ENCODE measurements at regions not wholly inside any gene's neighbourhood (a gene's known extent, or its start where the extent isn't known, plus 50 kb on each side); places are given as distances from the start of the nearest gene placed in this dataset.

DNA sequence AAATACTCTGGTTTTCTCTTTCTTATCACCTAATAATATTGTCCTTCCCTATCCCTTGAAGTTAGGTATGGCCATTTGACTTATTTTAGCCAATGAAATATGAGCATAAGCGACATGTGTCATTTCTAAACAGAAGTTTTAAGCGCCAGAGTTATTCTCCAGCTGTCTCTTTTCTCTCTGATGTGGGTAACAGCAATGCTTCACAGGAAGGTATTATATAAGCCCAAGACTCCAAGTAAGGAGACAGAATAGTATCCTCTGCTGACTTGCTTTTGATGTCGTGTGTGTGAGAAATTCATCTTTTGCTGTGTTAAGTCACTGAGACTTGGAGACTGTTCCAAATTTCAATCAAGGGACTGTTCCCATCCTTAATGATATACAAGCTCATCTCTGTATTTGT, 224.6 kb upstream of the NECTIN3 start (continued):
- TF ChIP-seq, protein P1, sequence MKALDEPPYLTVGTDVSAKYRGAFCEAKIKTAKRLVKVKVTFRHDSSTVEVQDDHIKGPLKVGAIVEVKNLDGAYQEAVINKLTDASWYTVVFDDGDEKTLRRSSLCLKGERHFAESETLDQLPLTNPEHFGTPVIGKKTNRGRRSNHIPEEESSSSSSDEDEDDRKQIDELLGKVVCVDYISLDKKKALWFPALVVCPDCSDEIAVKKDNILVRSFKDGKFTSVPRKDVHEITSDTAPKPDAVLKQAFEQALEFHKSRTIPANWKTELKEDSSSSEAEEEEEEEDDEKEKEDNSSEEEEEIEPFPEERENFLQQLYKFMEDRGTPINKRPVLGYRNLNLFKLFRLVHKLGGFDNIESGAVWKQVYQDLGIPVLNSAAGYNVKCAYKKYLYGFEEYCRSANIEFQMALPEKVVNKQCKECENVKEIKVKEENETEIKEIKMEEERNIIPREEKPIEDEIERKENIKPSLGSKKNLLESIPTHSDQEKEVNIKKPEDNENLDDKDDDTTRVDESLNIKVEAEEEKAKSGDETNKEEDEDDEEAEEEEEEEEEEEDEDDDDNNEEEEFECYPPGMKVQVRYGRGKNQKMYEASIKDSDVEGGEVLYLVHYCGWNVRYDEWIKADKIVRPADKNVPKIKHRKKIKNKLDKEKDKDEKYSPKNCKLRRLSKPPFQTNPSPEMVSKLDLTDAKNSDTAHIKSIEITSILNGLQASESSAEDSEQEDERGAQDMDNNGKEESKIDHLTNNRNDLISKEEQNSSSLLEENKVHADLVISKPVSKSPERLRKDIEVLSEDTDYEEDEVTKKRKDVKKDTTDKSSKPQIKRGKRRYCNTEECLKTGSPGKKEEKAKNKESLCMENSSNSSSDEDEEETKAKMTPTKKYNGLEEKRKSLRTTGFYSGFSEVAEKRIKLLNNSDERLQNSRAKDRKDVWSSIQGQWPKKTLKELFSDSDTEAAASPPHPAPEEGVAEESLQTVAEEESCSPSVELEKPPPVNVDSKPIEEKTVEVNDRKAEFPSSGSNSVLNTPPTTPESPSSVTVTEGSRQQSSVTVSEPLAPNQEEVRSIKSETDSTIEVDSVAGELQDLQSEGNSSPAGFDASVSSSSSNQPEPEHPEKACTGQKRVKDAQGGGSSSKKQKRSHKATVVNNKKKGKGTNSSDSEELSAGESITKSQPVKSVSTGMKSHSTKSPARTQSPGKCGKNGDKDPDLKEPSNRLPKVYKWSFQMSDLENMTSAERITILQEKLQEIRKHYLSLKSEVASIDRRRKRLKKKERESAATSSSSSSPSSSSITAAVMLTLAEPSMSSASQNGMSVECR (CRISPR knock-in tag; IDR thresholded peaks at IDR 0.05; ENCODE audit: borderline replicate concordance), result no peak

DNA sequence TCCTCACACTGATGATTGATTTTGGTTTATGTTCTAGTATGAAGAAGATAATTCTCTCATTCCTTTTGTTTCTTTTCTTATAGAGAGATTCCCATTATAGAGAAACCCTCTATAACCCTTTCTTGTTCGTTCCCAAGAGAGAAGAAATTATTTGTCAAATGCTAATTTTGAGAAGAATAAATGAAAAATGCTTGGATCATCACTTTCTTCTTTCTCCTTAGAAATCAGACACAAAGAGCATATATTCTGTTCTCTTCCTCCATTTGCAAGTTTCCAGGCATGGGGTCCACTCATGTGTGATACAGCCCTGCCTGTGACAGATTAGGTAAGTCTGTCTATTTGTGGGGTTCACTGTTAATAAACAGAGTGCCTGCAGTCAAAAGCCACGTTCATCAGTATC, 222.6 kb upstream of the NECTIN3 start:
- H3K4me1 Mint-ChIP-seq, result no peaks in the 10 kb centered on the region
- H3K9me3 Mint-ChIP-seq, result peaks cover 15% of the 10 kb centered on the region
- no peak overlapping the region for H3K4me3 Mint-ChIP-seq
- ChIA-PET CTCF (no interaction called here), POLR2A (no interaction called here)
- ATAC-seq (no peak), DNase-seq (ENCODE audit: low spot score) (no peak)
- H3K36me3 Mint-ChIP-seq, result peaks cover 13% of the 10 kb centered on the region
- TF ChIP-seq ZBTB21 (CRISPR knock-in tag; IDR thresholded peaks at IDR 0.05; ENCODE audit: borderline replicate concordance) (no peak), NFE2L1 (CRISPR knock-in tag; IDR thresholded peaks at IDR 0.05) (no peak), NR3C1 (CRISPR knock-in tag; conservative IDR thresholded peaks at IDR 0.05; ENCODE audit: low read depth) (no peak)
- H3K27me3 Mint-ChIP-seq (ENCODE audit: low read depth), result no peaks in the 10 kb centered on the region
- no peak overlapping the region for H3K27ac Mint-ChIP-seq

DNA sequence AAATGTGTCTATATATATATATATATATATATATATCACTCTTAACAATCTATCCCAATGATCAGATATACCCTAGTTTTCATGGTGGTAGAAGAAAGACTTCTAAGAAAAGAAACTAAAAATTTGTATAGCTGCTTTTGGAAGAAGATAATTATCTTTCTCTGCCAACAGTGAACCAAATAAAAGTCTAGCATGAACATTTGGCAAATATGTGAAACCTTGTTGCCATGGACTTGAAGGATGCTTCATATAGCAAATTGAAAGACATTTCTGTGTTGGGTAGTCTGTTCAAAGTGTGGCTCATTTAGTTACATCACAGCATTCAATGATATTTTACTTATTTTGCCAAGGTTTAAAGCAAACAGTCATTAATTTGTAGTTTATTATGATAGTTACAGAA, 219.9 kb upstream of the NECTIN3 start:
- ATAC-seq (no peak), DNase-seq (ENCODE audit: low spot score) (no peak)
- ChIA-PET POLR2A (no interaction called here), CTCF (no interaction called here)
- H3K27me3 Mint-ChIP-seq (ENCODE audit: low read depth), result no peaks in the 10 kb centered on the region
- no peaks in the 10 kb centered on the region for H3K9me3 Mint-ChIP-seq
- H3K4me3 Mint-ChIP-seq, result no peak overlapping the region
- H3K27ac Mint-ChIP-seq, result no peak overlapping the region
- H3K36me3 Mint-ChIP-seq, result no peaks in the 10 kb centered on the region
- TF ChIP-seq, protein P2, sequence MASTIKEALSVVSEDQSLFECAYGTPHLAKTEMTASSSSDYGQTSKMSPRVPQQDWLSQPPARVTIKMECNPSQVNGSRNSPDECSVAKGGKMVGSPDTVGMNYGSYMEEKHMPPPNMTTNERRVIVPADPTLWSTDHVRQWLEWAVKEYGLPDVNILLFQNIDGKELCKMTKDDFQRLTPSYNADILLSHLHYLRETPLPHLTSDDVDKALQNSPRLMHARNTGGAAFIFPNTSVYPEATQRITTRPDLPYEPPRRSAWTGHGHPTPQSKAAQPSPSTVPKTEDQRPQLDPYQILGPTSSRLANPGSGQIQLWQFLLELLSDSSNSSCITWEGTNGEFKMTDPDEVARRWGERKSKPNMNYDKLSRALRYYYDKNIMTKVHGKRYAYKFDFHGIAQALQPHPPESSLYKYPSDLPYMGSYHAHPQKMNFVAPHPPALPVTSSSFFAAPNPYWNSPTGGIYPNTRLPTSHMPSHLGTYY (CRISPR knock-in tag; IDR thresholded peaks at IDR 0.05), result no peak
- no peak for TF ChIP-seq OVOL2 (CRISPR knock-in tag; IDR thresholded peaks at IDR 0.05; ENCODE audit: borderline replicate concordance)
- TF ChIP-seq TCF7 (CRISPR knock-in tag; IDR thresholded peaks at IDR 0.05; ENCODE audit: low read depth), result no peak
- TF ChIP-seq GTF2I (CRISPR knock-in tag; conservative IDR thresholded peaks at IDR 0.05), result no peak
- no peak for TF ChIP-seq ZNF232 (CRISPR knock-in tag; IDR thresholded peaks at IDR 0.05)
- TF ChIP-seq SOX15 (CRISPR knock-in tag; IDR thresholded peaks at IDR 0.05), result no peak
- TF ChIP-seq, protein P3, sequence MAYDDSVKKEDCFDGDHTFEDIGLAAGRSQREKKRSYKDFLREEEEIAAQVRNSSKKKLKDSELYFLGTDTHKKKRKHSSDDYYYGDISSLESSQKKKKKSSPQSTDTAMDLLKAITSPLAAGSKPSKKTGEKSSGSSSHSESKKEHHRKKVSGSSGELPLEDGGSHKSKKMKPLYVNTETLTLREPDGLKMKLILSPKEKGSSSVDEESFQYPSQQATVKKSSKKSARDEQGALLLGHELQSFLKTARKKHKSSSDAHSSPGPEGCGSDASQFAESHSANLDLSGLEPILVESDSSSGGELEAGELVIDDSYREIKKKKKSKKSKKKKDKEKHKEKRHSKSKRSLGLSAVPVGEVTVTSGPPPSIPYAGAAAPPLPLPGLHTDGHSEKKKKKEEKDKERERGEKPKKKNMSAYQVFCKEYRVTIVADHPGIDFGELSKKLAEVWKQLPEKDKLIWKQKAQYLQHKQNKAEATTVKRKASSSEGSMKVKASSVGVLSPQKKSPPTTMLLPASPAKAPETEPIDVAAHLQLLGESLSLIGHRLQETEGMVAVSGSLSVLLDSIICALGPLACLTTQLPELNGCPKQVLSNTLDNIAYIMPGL (CRISPR knock-in tag; IDR thresholded peaks at IDR 0.05), result no peak
- TF ChIP-seq TP53 (CRISPR knock-in tag; IDR thresholded peaks at IDR 0.05), result no peak
- TF ChIP-seq, protein P4, sequence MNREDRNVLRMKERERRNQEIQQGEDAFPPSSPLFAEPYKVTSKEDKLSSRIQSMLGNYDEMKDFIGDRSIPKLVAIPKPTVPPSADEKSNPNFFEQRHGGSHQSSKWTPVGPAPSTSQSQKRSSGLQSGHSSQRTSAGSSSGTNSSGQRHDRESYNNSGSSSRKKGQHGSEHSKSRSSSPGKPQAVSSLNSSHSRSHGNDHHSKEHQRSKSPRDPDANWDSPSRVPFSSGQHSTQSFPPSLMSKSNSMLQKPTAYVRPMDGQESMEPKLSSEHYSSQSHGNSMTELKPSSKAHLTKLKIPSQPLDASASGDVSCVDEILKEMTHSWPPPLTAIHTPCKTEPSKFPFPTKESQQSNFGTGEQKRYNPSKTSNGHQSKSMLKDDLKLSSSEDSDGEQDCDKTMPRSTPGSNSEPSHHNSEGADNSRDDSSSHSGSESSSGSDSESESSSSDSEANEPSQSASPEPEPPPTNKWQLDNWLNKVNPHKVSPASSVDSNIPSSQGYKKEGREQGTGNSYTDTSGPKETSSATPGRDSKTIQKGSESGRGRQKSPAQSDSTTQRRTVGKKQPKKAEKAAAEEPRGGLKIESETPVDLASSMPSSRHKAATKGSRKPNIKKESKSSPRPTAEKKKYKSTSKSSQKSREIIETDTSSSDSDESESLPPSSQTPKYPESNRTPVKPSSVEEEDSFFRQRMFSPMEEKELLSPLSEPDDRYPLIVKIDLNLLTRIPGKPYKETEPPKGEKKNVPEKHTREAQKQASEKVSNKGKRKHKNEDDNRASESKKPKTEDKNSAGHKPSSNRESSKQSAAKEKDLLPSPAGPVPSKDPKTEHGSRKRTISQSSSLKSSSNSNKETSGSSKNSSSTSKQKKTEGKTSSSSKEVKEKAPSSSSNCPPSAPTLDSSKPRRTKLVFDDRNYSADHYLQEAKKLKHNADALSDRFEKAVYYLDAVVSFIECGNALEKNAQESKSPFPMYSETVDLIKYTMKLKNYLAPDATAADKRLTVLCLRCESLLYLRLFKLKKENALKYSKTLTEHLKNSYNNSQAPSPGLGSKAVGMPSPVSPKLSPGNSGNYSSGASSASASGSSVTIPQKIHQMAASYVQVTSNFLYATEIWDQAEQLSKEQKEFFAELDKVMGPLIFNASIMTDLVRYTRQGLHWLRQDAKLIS (CRISPR knock-in tag; IDR thresholded peaks at IDR 0.05; ENCODE audit: borderline replicate concordance), result no peak
- TF ChIP-seq, protein P5, sequence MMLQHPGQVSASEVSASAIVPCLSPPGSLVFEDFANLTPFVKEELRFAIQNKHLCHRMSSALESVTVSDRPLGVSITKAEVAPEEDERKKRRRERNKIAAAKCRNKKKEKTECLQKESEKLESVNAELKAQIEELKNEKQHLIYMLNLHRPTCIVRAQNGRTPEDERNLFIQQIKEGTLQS (CRISPR knock-in tag; conservative IDR thresholded peaks at IDR 0.05), result no peak
- no peaks in the 10 kb centered on the region for H3K4me1 Mint-ChIP-seq

All from WTC11 (cell line).